NCI-H69 (cell line): ENCODE measurements at regions not wholly inside any gene's neighbourhood (a gene's known extent, or its start where the extent isn't known, plus 50 kb on each side); places are given as distances from the start of the nearest gene placed in this dataset.

ENCODE experiments used
- DNase-seq: peaks from one replicate; lab custom pipeline; 2025; lab: John Stamatoyannopoulos, UW

GRCh38 chr15:36265422-36265821 lies 314.0 kb upstream of the CDIN1 start:
- DNase-seq, result no peak

GRCh38 chr15:36271048-36271447 lies 308.4 kb upstream of the CDIN1 start:
- peak; percentile 99 for DNase-seq

- DNase-seq, result no peak
Observed at GRCh38 chr15:36275656-36276055, 303.8 kb upstream of the CDIN1 start.

GRCh38 chr15:36278219-36278618 lies 301.2 kb upstream of the CDIN1 start:
- DNase-seq, result peak; percentile 76

- DNase-seq, result no peak
Observed at GRCh38 chr15:36282821-36283220, 296.6 kb upstream of the CDIN1 start.

- no peak for DNase-seq
Observed at GRCh38 chr15:36284911-36285310, 294.5 kb upstream of the CDIN1 start.

- peak; percentile 84 for DNase-seq
Observed at GRCh38 chr15:36291501-36291900, 287.9 kb upstream of the CDIN1 start.

- peak; percentile 95 for DNase-seq
Observed at GRCh38 chr15:36294359-36294758, 285.1 kb upstream of the CDIN1 start.

- peak; percentile 7 for DNase-seq
Observed at GRCh38 chr15:36301947-36302346, 277.5 kb upstream of the CDIN1 start.

- peak; percentile 58 for DNase-seq
Observed at GRCh38 chr15:36313021-36313420, 266.4 kb upstream of the CDIN1 start.

GRCh38 chr15:36313736-36314280 lies 265.6 kb upstream of the CDIN1 start:
- no peak for DNase-seq

GRCh38 chr15:36315649-36316048 lies 263.8 kb upstream of the CDIN1 start:
- no peak for DNase-seq

- DNase-seq, result peak; percentile 67
Observed at GRCh38 chr15:36323615-36324014, 255.8 kb upstream of the CDIN1 start.

GRCh38 chr15:36325206-36325605 lies 254.2 kb upstream of the CDIN1 start:
- DNase-seq, result no peak

GRCh38 chr15:36329592-36329991 lies 249.8 kb upstream of the CDIN1 start:
- DNase-seq, result no peak

- DNase-seq, result no peak
Observed at GRCh38 chr15:36330598-36330997, 248.8 kb upstream of the CDIN1 start.

- no peak for DNase-seq
Observed at GRCh38 chr15:36331531-36332275, 247.7 kb upstream of the CDIN1 start.

GRCh38 chr15:36332301-36332700 lies 247.1 kb upstream of the CDIN1 start:
- DNase-seq, result no peak

GRCh38 chr15:36332896-36333295 lies 246.5 kb upstream of the CDIN1 start:
- DNase-seq, result no peak

- DNase-seq, result peak; percentile 51
Observed at GRCh38 chr15:36334059-36334458, 245.4 kb upstream of the CDIN1 start.

GRCh38 chr15:36335224-36335623 lies 244.2 kb upstream of the CDIN1 start:
- DNase-seq, result no peak

GRCh38 chr15:36335659-36336058 lies 243.8 kb upstream of the CDIN1 start:
- DNase-seq, result no peak

GRCh38 chr15:36344887-36345286 lies 234.5 kb upstream of the CDIN1 start:
- DNase-seq, result peak; percentile 33
